NAMALWA (cell line): ENCODE measurements at regions not wholly inside any gene's neighbourhood (a gene's known extent, or its start where the extent isn't known, plus 50 kb on each side); places are given as distances from the start of the nearest gene placed in this dataset.

Experiments
- DNase-seq: peaks from one replicate; pipeline ENCODE4 v3.0.0-alpha.2; 2015; ENCODE audit warnings: low spot score

DNA sequence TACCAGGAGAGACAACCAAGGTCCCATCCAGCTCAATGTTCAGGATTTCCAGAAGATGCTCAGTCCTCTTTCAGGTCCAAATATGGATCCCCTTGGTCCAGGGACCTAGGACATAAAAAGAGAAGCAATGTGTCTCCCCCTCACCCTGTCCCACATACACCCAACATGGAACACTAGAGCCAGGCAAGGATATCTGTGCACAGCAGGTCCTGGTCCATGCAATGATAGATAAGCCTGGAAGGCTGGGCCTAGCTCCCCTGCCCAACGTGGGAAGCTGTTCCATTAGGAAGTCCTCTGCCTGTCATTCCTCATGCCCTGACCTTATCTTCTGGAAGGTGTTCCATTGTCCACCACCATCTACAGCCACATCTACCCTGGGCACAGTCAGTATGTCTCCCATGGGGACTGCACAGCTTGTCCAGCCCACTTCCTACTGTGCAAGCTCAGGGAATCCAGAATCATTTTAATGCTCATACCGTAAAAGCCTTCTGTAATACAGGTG lies 1434.8 kb downstream of the TBC1D22A start:
- no peak for DNase-seq

DNA sequence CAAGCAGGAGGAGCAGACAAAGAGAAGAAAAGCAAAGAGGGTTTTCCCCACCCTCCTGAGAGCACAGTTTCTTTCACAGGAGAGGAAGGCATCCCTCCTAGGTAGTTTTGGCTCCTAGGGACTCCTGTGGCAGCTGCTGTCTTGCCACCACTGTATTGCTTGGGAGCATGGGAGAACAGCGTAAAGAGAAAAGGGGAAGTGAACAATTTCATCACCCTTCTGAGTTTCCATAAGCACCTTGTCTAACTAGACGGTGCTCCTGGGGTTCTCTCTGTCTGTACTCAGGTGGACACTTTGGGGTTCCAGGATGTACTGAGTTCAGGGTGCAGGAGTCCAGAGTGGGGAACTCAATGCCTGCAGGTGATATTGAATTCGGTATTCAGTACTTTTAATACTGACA lies 1430.5 kb downstream of the TBC1D22A start:
- DNase-seq = peak; percentile 5

DNA sequence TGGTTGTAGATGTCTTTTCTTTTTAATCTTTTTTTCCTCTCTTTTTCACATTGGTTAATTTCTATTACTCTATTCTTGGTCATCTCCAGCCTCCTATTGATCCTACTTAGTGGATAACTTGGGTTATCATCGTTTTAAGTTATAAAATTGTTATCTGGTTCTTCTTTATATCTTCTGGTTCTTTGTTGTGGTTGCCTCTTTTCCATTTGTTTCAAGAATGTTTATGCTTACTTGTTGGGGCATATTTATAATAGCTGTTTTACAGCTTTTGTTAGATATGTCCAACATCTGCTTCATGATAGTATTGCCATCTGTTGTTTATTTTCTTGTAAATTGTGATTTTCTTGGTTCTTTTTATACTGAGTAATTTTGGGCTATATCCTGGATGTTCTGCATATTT lies 1429.6 kb downstream of the TBC1D22A start:
- no peak for DNase-seq

DNA sequence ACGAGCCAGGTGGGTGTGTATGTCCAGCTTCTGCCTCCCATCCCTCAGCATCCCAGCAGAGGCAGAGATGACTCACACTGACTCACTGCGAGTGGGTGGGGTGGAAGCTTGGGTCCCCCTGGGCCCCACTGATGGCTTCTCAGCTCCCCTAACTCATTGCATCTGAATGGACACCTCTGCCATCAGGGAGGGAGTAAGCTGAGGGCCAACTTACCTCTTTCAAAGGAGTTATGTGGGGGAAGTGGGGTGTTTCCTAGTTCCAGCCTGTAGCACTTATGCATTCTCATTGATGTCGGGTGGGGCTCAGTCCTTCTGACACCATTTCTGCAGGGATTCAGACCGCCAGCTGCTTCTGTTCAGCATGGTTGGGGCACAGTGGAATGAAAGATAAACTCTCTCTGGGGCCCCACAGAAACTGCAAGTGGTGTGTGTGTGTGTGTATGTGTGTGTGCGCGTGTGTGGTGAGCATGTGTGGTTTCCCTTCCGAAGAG lies 1425.8 kb downstream of the TBC1D22A start:
- no peak for DNase-seq

DNA sequence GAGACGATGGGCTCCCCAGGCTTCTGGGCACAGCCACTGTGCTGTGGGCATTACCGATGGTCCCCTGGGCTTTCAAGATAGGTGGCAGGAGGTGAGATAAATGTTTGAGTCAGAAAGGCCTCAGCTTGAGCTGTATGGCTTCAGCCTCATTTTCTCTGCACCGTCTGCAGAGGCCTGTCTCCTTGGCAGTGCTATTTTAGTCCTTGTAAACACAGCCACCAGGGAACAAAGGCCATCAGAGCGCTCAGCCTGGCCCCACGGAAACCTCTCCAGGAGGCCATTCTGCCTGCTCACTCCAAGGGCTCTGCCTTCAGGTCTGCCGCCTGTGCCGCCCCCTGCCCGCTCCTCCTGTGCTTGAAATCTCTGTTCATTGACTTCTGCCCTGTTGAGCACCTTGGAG lies 1424.9 kb downstream of the TBC1D22A start:
- DNase-seq = no peak

DNA sequence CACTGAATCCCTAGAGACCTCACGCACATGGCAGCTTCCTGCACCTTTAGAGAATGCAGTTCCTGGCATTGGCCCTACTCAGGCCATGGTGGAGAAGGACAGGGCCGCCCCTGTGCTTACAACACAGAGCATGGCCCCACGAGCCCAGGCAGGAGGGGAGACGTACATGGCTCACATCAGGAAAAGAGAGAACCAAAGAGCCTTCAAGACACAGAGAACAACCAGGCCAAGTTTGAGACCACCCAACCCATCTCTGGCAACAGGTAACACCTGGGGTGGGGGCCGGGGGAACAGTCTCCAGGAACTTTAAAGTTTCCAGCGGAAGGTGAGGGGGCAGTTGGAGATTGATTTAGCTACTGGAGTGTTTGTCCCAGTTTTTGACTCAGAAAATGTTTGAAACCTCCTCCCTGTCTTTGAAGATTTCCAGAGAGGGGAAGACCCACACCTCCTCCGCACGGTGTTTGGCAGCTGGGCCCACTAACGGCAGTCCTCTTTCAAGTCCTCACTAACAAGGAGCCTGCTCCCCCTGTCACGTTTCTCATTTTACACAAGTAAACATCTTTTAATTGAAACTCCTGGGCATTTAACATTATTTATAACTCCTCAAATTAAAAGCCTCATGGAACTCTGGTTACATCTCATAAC lies 1423.8 kb downstream of the TBC1D22A start:
- no peak for DNase-seq

DNA sequence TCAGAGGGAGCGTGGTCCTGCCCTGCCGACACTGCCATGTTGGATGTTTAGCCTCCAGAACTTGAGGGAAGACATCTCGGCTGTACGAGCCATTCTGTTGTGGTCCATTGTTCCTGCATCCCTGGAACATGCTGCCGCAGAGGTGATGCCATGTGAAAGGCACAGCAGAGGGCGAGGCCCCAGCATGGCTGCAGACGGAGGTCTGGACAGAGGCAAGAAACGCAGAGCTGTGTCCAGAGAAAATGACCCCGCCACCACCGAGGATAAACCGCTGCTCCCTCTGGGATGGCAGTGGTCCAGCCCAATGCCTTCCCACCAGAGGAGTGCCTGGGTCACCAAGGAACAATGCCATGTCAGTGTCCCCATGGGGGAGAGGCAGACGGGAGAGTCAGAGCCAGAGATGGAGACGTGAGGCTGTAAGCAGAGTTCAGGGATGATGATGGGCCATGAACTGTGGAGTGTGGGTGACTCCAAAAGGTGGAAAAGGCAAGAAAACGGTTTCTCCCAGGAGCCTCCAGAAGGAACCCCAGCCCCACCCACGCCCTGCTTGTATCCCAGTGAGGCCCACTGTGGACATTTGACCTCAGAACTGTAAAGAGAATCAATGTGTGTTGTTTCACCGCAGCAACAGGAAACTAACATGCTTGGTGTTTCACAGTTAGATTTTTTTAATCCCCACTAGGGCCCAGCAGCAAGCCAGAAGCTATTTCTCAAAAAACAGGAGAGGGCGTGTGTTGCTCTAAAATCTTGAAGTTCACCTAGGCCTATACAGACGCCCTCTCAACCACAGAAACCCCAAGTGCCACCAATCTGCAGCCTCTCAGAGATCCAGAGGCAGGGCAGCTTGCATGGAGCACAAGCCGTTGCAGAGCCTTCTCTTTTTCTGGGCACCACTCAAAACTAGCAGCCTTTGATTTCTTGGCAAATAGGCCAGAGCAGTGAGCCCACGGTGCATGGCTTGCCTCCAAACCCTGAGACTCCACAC lies 1422.9 kb downstream of the TBC1D22A start:
- DNase-seq = peak; percentile 11

DNA sequence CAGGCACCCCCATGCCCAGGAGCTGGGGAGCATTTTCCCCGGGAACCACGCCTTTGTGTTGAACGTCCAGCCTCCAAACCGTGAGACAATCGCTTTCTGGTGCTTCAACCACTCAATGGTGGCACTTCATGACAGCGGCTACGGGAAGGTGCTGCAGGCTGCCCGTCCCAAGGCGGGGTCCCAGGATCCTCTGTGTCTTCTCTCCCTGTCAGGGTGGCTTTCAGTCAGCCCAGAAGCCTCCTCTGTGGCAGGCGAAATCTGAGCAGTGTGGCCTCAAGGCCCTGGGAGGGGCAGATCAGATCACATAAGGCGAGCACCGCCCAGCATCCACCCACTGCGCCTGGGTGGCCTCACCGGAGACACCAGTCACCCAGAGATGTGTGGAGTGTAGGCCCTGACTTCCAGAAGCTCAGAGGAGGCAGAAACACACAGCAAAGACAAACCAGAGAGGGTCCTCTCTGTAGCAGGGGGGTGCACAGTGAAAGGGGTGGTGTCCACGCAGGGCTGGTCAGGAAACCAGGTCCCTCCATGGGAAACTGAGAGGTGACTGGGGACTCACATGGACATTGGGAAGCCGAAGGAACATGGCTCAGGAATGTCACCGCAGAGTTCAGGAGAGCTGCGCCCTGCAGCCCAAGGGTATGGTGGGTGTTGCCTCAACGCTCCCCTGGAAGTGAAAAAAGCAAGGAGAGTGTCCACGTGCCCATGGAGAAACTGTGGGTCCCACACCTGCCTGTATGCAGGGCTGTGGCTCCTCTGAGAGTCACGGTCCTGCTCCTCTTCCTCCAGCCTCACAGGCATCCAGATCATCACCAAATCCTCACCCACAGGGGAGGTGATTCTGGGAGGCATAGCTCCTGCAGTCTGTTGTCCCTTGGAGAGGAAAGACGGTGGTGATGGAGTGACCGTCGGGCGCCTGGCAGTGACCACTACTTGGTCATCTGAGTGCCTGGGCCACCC lies 1420.7 kb downstream of the TBC1D22A start:
- DNase-seq = no peak

DNA sequence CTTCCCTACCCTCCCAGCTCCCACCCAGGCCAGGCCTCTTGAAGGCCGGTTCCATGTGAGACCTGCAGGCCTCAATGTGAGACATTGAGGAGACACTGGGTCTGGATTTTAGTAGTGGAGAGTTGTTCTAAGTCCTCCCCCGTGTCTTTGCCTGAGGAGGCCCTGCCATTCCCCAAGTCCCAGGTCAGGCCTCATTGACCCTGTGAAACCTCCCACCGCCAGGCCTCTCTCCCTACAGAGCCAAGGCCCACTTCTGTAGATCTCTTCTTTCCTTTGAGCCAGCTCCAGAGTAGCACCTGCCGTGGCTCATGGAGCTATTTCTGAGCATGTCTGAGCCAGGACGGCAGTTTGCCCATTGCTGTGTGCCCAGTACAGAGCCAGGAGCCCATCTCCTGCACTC lies 1419.6 kb downstream of the TBC1D22A start:
- DNase-seq = no peak

DNA sequence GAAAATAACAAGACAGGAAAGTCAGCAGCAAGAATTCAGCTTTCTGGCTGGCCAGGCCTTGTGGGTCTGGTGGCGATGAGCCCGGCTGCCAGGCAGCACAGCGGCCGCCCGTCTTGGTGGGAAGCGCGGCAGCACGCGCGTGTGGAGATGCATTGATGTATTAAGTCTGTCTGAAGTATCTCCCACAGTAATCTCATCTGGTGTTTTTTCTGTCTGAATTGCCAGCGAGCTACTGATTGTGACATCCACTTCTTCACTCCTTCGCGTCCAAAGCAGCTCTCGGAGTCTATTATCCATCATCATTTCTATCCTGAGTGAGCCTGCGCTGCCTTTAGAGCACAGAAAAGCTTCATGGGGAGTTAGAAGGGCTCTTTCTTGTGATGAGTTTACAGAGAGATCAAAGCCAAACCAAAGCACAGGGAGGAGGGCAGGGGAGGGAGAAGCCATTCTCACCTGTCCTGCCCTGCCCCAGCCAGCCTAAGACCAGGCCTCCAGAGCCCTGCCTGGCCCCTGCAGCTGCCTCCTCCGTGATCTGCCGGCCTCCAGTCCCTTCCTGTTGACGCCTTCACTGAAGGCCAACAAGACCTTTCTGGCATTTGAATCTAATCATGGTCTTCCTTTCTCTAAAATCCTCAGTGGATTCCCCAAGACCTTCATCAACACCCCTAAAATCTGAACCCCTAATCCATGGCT lies 1419.0 kb downstream of the TBC1D22A start:
- no peak for DNase-seq

DNA sequence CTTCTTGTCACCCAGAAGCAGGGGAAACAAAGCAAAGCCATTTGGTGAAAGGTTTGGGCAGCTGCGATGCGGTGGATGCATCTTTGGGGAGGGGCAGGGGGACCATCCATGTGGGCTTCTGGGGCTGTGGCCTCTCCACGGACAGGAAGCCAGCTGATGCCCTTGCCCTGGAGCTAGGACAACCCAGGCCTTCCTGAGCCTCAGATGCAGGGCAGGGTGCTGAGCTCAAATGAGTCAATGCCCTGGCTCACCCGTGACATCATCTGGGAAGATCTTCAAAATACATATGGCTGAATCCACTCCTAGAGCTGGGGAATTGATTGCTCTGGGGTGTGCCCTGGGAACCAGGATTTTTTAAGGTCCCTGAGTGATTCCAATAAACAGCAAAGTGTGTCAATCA lies 1418.2 kb downstream of the TBC1D22A start:
- no peak for DNase-seq

DNA sequence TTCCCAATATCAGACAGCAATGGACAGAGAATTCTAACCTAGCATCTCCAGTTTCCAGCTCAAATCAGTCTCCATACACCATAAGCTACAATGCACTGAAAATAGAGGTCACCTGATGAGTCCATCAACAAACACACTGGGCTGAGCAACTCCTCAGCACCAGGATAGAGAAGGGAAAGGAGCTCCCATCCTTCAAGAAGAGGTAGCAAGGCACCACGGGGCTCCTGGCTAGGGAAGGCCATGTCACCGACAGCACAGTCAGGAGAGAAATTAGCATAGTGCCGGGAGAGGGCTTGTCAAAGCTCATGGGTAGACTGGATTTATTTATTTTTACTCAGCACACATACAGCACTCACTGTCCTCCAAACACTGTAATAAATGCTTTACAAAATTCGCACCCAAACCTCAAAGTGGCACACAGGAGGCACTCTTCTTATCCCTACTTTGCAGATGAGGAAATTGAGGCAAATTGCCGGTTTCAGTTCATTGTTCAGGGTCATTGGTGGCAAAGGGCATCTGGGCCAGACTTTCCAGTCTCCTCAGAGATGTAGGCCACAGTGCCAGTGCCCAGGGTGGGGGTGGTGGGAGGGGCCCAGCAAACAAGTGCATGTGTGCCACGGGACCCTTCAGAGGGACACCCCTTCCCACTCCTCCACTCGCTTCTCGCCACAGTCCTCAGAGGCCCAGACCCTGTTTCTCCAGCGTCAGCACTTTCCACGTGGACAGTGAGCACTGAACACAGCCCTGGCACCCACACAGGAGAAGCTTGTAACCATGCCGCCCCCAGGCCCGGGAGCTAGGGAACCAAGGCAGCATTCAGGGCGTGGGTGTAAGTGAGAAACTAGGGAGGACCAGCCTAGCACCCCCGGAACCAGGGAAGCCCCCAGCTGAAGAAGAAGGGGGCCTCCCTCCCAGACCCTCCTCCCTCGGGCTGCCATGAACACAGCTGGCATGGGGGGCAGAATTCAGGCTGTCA lies 1417.4 kb downstream of the TBC1D22A start:
- DNase-seq = no peak

DNA sequence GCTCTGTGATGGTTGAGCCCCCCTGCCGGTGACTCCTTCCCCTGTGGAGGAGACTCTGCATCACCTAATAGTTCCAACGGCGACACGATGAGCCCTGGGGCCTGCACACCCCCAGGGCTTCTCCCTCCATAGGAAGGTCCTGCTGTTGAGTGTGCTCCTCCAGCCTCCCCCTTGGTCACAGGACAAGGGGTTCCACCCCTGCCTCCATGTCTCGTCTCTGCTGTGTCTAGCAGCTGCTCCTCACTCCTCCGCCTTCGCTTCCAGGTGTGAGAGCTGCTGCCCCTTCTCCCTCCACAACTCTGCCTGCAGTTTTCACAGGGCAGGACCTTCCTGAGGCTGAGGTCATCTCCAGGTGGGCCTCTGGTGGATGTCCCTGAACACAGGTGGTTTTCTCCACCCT lies 1416.1 kb downstream of the TBC1D22A start:
- no peak for DNase-seq

DNA sequence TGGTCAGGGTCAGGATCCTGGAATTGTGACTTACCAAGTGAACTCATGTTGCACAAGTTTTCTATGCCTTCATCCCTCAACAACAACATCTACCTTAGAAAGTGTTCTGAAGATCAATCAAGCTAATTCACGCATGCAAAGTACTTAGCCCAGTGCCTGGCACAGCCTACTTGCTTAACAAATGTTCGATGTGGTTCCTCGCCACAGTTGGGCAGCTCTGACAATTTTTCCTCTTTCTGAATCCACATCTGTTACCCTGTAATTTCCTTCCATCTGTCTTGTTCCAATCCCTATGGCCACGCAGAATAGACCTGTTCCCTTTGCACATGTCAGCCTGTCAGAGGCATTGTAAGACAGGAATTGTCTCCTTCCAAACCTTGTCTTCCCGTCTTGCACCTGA lies 1415.2 kb downstream of the TBC1D22A start:
- no peak for DNase-seq

DNA sequence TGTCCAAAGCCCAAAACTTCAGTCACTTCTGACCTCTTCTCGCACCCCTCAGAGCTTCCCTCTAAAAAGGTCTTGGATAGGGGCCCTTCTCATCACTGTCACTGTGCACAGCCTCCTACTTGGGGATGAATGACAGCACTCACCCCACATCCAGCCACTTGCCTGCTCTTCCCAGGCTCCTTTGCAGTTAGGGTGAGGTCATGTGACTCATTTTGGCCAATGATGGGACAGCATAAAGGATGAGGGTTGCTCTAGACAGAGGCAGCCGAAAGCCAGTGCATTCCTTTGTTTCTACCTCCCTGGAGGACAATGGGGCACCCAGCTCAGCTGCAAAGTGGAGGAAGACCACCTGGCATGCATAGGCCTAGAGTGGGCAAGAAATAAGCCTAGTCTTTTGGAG lies 1413.3 kb downstream of the TBC1D22A start:
- DNase-seq = peak; percentile 20

DNA sequence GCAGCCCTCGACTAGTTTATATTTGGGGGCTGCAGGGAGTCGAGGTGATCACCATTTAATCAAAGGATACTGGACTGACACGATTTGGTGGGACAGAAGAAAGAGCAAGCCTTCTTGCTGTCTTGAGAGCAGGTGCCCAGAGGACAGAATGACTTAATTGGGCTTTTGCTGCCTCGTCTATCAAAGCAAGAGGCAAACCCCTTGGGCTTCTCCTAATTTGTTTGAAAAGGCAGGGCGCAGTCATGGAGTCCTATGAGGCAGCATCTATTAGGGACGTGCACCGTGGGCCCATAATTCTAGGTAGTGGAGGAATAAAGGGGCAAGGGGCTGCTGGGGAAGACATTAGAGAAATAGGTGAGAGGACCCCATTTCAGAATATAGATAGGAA lies 1411.3 kb downstream of the TBC1D22A start:
- no peak for DNase-seq

DNA sequence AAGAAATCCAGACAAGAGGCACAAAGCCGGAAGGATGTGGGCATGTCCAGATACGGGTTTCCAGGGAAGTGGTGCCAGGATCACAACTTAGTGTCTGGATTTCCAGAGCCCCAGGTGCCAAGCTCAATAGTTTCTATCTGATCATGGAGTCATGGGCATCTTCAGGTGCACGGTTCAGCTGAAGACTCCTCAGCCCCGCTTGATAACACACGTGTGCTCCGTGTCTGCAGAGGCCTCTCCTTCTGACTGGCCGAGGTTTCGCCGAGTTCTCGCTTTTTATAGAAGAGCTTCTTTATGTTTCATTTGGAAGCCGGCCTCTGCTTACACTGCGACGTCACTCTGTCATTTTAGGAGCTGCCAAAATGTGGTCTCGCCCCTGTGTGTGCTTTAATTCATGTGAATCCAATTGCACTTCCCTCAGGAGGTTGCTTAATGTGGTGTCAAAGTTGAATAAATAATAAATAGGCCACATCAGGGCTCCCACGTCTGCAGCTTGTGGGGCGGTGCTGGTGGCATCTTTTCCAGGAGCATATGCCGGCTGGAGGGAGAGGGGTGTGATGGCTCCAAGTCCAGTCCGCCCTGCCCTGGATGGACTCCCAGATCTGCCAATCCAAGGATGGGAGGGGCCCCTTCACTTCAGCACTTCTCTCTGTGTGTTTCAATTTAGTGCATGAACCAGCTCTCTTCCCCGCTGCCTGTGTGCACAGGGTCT lies 1410.8 kb downstream of the TBC1D22A start:
- DNase-seq = no peak

DNA sequence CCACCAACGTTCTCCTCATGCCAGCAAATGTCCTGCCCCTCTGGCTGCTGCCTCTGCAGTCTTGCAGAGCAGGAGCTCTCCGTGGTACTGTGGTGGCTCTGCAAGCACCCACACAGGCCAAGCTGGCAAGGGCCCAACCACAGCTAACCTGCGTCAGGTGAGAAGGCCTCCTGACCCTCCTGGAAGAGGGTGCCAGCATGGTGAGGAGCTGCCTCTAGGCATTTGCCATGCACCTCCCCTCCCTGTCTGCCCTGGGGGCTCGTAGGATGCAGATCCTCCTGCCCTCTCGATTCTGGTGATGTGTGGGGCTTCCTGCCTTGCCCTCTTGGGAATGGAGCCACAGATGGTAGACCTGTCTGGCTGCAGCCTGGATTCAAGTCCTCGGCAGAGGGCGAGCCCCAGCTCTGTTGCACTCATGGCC lies 1408.8 kb downstream of the TBC1D22A start:
- DNase-seq = no peak

DNA sequence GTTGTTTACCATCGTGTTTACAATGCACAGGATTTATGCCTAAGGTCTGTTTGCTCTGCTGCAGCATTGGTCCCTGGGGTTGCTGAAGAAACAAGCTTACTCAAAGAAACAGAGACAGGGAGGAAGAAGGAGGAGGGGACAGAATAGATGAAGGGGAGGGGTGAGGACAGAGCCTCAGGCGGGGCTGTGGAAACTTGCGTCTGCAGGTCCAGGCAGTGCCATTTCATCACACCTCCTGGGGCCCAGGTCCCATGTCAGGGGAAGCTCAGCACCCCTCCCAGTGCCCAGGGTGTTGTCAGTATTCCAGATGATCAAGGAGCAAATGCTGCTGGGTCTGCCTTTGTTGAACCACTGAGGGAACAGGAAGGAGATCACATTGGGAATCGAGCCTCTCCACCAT lies 1406.8 kb downstream of the TBC1D22A start:
- no peak for DNase-seq
